ENCODE measurements at regions not wholly inside any gene's neighbourhood (a gene's known extent, or its start where the extent isn't known, plus 50 kb on each side); places are given as distances from the start of the nearest gene placed in this dataset.

DNA sequence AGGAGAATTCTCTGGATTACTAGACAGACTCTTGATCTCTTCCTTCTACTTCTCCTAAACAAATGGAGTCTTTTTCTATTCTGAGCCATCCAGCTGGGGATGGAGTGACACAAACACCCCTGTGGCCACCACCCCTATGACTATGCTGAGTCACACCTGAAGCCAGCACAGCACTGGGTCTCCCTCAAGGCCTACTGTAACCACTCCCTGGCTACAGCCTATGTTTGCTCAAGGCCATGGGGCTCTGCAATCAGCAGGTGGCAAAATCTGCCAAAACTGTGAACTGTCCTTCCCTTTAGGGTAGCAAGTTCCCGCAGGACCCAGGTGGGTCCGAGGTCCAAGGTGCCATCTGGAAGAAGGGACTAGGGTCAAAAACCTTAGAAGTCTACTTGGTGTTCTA, 132.3 kb downstream of the TINAG start:
- H3K4me1 Mint-ChIP-seq, result no peaks in the 10 kb centered on the region
- Histone ChIP-seq H3K27ac (ENCODE audit: low read depth, low read length) (no peak overlapping the region), H3K36me3 (ENCODE audit: insufficient read depth, low read length) (no peaks in the 10 kb centered on the region), H3K27me3 (ENCODE audit: insufficient read depth, low read length, poor library complexity, severe bottlenecking) (no peaks in the 10 kb centered on the region), H3K9me3 (ENCODE audit: low read length) (no peaks in the 10 kb centered on the region), H3K4me3 (ENCODE audit: low read length) (no peak overlapping the region), H3K4me1 (ENCODE audit: insufficient read depth, low read length) (no peaks in the 10 kb centered on the region)
- no peak for DNase-seq
- ChIA-PET POLR2A (no interaction called here), CTCF (no interaction called here)
- no peak overlapping the region for H3K27ac Mint-ChIP-seq
- peaks cover 3 to 28% (median 4%) of the 10 kb centered on the region in 5 donors for H3K9me3 Mint-ChIP-seq
- H3K36me3 Mint-ChIP-seq, result no peaks in the 10 kb centered on the region
- no peaks in the 10 kb centered on the region for H3K27me3 Mint-ChIP-seq
- H3K4me3 Mint-ChIP-seq, result no peak overlapping the region

DNA sequence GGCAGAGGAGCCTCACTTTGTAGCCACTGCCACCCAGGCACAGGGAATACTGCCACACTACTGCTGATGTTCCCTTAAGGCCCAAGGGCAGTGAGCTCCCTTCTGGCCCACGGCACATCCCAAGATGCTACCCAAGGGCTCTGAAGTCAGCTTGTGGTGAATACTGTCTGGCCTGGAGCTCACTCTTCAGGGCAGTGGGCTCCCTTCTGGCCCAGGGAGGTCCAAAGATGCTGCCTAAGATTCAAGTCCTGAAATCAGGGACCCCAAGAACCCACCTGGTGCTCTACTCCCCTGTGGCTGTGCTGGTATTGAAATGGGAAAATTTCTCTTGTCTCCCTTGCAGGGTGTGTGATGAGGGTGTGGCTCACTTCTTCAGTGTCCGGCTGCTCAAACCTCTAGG, 132.8 kb downstream of the TINAG start:
- Mint-ChIP-seq H3K4me1 (no peaks in the 10 kb centered on the region), H3K4me3 (no peak overlapping the region), H3K27ac (no peak overlapping the region), H3K36me3 (no peaks in the 10 kb centered on the region), H3K9me3 (peaks cover 3 to 24% (median 4%) of the 10 kb centered on the region in 5 donors), H3K27me3 (no peaks in the 10 kb centered on the region)
- Histone ChIP-seq H3K36me3 (ENCODE audit: insufficient read depth, low read length) (no peaks in the 10 kb centered on the region), H3K27ac (ENCODE audit: low read depth, low read length) (no peak overlapping the region), H3K27me3 (ENCODE audit: insufficient read depth, low read length, poor library complexity, severe bottlenecking) (no peaks in the 10 kb centered on the region), H3K9me3 (ENCODE audit: low read length) (no peaks in the 10 kb centered on the region), H3K4me3 (ENCODE audit: low read length) (no peak overlapping the region), H3K4me1 (ENCODE audit: insufficient read depth, low read length) (no peaks in the 10 kb centered on the region)
- POLR2A ChIA-PET, result no interaction called here
- no peak for DNase-seq
- CTCF ChIA-PET, result no interaction called here

DNA sequence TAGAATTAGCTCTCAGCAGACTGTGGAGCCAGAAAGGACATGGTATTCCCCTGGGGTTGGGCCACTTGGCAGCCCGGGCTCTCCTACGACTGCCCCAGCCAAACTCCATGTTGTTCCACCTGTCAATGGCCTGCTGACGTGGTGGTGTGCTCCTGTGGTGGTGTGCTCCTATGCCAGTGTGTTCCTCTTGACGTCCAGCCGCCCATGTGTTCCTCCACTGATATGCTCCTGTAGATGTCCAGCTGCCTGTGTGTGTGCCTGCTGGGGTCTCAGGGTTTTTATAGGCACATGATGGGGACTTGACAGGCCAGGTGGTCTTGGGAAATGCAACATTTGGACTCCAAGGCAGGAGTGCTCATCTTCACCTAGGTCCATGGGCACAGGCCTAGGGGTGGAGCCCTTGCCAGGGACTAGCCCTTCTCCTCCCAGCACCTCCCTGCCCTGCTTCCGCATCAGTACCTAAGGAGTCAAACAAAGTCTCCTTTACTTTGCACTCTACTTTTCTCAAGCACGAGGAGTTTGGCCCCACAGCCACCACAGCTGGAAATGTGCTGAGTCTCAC, 133.5 kb downstream of the TINAG start:
- H3K36me3 ChIP-seq (ENCODE audit: insufficient read depth, low read length), result no peaks in the 10 kb centered on the region
- CTCF ChIA-PET, result no interaction called here
- H3K27ac ChIP-seq (ENCODE audit: low read depth, low read length), result no peak overlapping the region
- DNase-seq, result no peak
- no peaks in the 10 kb centered on the region for H3K4me1 ChIP-seq (ENCODE audit: insufficient read depth, low read length)
- Mint-ChIP-seq H3K4me3 (no peak overlapping the region), H3K27ac (no peak overlapping the region), H3K27me3 (no peaks in the 10 kb centered on the region), H3K4me1 (no peaks in the 10 kb centered on the region), H3K36me3 (no peaks in the 10 kb centered on the region), H3K9me3 (peaks cover 3 to 19% (median 4%) of the 10 kb centered on the region in 5 donors)
- POLR2A ChIA-PET, result no interaction called here
- H3K4me3 ChIP-seq (ENCODE audit: low read length), result no peak overlapping the region
- no peaks in the 10 kb centered on the region for H3K27me3 ChIP-seq (ENCODE audit: insufficient read depth, low read length, poor library complexity, severe bottlenecking)
- no peaks in the 10 kb centered on the region for H3K9me3 ChIP-seq (ENCODE audit: low read length)

DNA sequence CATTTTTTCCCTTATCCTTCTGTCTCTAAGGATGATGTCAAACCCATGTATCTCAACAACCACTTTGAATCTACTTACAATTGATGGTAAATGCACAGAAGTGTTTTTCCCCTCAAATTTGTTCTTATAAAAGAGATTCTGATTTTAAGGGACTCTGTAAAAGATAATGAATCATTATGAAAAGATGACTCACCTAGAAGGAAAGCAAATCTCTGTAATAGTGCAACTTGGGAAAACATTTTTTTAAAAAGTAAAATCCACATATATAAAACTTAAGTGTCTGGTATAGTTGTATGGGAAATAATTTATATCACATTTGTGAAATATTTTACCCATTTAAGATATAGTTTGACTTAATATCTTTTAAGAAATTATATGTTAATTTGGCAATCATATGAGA, 137.0 kb downstream of the TINAG start:
- H3K4me3 Mint-ChIP-seq, result no peak overlapping the region
- Histone ChIP-seq H3K4me1 (ENCODE audit: insufficient read depth, low read length) (no peaks in the 10 kb centered on the region), H3K27ac (ENCODE audit: low read depth, low read length) (no peak overlapping the region), H3K27me3 (ENCODE audit: insufficient read depth, low read length, poor library complexity, severe bottlenecking) (no peaks in the 10 kb centered on the region), H3K4me3 (ENCODE audit: low read length) (no peak overlapping the region), H3K9me3 (ENCODE audit: low read length) (no peaks in the 10 kb centered on the region), H3K36me3 (ENCODE audit: insufficient read depth, low read length) (no peaks in the 10 kb centered on the region)
- H3K36me3 Mint-ChIP-seq, result no peaks in the 10 kb centered on the region
- POLR2A ChIA-PET, result no interaction called here
- peaks cover 3 to 13% (median 4%) of the 10 kb centered on the region in 5 donors for H3K9me3 Mint-ChIP-seq
- no peaks in the 10 kb centered on the region for H3K27me3 Mint-ChIP-seq
- CTCF ChIA-PET, result no interaction called here
- DNase-seq, result no peak
- H3K4me1 Mint-ChIP-seq, result no peaks in the 10 kb centered on the region
- H3K27ac Mint-ChIP-seq, result no peak overlapping the region

DNA sequence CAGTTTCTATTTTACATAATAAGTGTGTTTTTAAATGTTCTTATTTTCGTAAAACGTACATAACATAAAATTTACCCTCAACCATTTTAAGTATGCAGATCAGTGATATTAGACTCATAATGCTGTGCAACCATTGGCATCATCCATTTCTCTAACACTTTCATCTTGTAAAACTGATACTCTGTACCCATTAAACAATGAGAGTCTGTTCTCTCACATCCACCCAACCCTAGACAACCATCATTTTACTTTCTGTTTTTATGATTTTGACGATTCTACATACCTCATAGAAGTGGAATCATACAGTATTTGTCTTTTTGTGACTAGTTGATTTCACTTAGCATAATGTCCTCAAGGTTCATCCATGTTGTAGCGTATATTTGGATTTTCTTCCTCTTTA, 140.4 kb downstream of the TINAG start:
- POLR2A ChIA-PET, result no interaction called here
- H3K4me1 ChIP-seq (ENCODE audit: insufficient read depth, low read length), result no peaks in the 10 kb centered on the region
- H3K4me1 Mint-ChIP-seq, result no peaks in the 10 kb centered on the region

DNA sequence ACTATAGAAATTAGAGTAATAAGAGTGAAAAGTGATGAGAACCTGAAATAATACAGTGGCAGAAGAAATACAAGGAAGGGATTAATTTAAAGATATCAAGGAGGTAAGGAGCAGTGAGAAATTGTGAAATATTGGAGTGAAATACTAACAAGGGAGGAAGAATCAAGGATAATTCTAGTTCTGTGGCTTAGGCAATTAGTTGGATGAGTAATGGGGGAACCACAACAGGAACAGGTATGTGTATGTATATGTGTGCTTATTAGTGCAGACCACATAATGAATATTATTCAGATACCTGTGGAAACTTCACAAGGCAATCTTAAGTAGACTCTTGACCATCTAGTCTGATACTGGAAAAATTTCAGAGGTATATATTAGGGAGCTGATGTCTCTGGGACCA, 143.3 kb downstream of the TINAG start:
- DNase-seq, result no peak
- Mint-ChIP-seq H3K36me3 (no peaks in the 10 kb centered on the region), H3K9me3 (peaks cover 1 to 23% (median 4%) of the 10 kb centered on the region in 5 donors), H3K4me3 (no peak overlapping the region), H3K27me3 (no peaks in the 10 kb centered on the region), H3K4me1 (no peaks in the 10 kb centered on the region), H3K27ac (no peak overlapping the region)
- Histone ChIP-seq H3K27ac (ENCODE audit: low read depth, low read length) (no peak overlapping the region), H3K4me1 (ENCODE audit: insufficient read depth, low read length) (no peaks in the 10 kb centered on the region), H3K4me3 (ENCODE audit: low read length) (no peak overlapping the region), H3K27me3 (ENCODE audit: insufficient read depth, low read length, poor library complexity, severe bottlenecking) (no peaks in the 10 kb centered on the region), H3K36me3 (ENCODE audit: insufficient read depth, low read length) (no peaks in the 10 kb centered on the region), H3K9me3 (ENCODE audit: low read length) (no peaks in the 10 kb centered on the region)
- POLR2A ChIA-PET, result interaction anchor here (0.7 kb wide), 1 partner anchor 160 kb away, joined by 4 read pairs; no protein-coding TSS in a partner anchor
- CTCF ChIA-PET, result no interaction called here

More for the DNA sequence above, 140.4 kb downstream of the TINAG start:
- Mint-ChIP-seq H3K27ac (no peak overlapping the region), H3K36me3 (no peaks in the 10 kb centered on the region), H3K9me3 (peaks cover 0 to 15% (median 2%) of the 10 kb centered on the region in 5 donors), H3K27me3 (no peaks in the 10 kb centered on the region), H3K4me3 (no peak overlapping the region)
- CTCF ChIA-PET, result no interaction called here
- Histone ChIP-seq H3K36me3 (ENCODE audit: insufficient read depth, low read length) (no peaks in the 10 kb centered on the region), H3K27me3 (ENCODE audit: insufficient read depth, low read length, poor library complexity, severe bottlenecking) (no peaks in the 10 kb centered on the region), H3K9me3 (ENCODE audit: low read length) (no peaks in the 10 kb centered on the region), H3K27ac (ENCODE audit: low read depth, low read length) (no peak overlapping the region), H3K4me3 (ENCODE audit: low read length) (no peak overlapping the region)
- no peak for DNase-seq

DNA sequence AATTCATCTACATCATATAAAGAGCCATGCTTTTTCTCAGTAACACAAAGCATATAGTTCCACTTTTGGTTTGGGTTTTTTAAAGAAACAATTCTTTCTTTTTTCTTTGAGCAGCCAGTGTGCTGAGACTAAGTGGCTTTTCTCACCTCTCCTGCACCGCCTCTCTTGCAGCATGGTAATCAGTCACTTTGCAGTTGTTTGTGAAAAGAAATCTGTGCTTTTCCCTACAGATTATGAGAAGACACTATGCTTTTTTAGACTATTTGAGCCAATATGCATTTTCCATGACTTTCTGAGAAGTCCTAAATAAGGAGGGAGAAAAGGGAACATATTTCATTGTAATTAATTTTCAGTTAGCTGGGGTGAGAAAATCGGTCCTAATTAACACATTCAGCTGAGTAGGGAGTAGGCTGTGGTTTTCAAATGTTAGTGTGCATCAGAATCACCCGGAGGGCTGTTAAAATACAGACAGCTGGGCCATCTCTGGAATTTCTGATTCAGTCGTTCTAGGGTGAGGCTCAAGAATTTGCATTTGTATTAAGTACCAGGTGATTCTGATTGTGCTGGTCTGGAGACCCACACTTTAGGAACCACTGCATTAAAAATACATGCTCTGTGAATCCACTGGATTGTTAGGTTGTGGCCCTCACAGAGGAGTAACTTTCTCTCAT, 155.2 kb downstream of the TINAG start:
- H3K4me1 ChIP-seq (ENCODE audit: insufficient read depth, low read length), result no peaks in the 10 kb centered on the region
- no peaks in the 10 kb centered on the region for H3K9me3 ChIP-seq (ENCODE audit: low read length)
- DNase-seq, result no peak
- H3K4me3 Mint-ChIP-seq, result no peak overlapping the region
- no peak overlapping the region for H3K4me3 ChIP-seq (ENCODE audit: low read length)
- H3K27ac Mint-ChIP-seq, result no peak overlapping the region
- ChIA-PET POLR2A (no interaction called here), CTCF (no interaction called here)
- H3K9me3 Mint-ChIP-seq, result peaks cover 4 to 30% (median 12%) of the 10 kb centered on the region in 5 donors
- H3K36me3 Mint-ChIP-seq, result no peaks in the 10 kb centered on the region
- no peak overlapping the region for H3K27ac ChIP-seq (ENCODE audit: low read depth, low read length)
- no peaks in the 10 kb centered on the region for H3K27me3 ChIP-seq (ENCODE audit: insufficient read depth, low read length, poor library complexity, severe bottlenecking)
- no peaks in the 10 kb centered on the region for H3K27me3 Mint-ChIP-seq
- no peaks in the 10 kb centered on the region for H3K4me1 Mint-ChIP-seq
- no peaks in the 10 kb centered on the region for H3K36me3 ChIP-seq (ENCODE audit: insufficient read depth, low read length)

DNA sequence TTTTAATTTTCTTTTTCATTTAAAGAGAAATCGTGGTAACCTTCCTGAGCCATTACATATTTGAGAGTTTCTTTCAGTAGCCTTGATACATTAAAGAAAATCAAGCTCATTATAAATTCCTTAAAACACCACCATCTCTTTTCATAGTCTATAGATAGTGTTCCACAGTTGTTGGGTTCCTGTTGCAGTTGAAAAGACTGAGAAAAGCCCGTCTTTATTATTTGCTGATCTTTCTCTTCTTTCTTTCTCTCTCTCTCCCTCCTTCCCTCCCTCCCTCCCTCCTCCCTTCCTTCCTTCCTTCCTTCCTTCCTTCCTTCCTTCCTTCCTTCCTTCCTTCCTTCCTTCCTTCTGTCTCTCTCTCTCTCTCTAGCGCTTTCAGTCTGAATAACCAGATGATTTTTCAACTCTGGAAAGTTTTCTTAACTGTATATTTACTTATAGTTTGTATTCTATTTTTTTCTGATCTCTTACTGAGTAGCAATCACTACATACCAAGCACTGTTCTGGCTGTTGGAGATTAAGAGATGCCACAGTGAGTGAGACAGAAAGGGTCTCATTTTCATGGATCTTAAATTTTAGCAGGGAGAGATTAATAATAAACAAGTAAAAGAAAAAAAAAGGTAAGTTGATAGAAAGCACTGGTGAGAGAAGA, 157.5 kb downstream of the TINAG start:
- DNase-seq, result no peak
- ChIA-PET POLR2A (no interaction called here), CTCF (no interaction called here)
- no peaks in the 10 kb centered on the region for H3K27me3 Mint-ChIP-seq
- Histone ChIP-seq H3K9me3 (ENCODE audit: low read length) (no peaks in the 10 kb centered on the region), H3K4me3 (ENCODE audit: low read length) (no peak overlapping the region), H3K36me3 (ENCODE audit: insufficient read depth, low read length) (no peaks in the 10 kb centered on the region), H3K27ac (ENCODE audit: low read depth, low read length) (no peak overlapping the region), H3K27me3 (ENCODE audit: insufficient read depth, low read length, poor library complexity, severe bottlenecking) (no peaks in the 10 kb centered on the region), H3K4me1 (ENCODE audit: insufficient read depth, low read length) (no peaks in the 10 kb centered on the region)
- H3K4me3 Mint-ChIP-seq, result no peak overlapping the region
- H3K9me3 Mint-ChIP-seq, result peaks cover 4 to 35% (median 12%) of the 10 kb centered on the region in 5 donors
- H3K27ac Mint-ChIP-seq, result no peak overlapping the region
- H3K36me3 Mint-ChIP-seq, result no peaks in the 10 kb centered on the region
- H3K4me1 Mint-ChIP-seq, result no peaks in the 10 kb centered on the region
